ENCODE measurements at regions not wholly inside any gene's neighbourhood (a gene's known extent, or its start where the extent isn't known, plus 50 kb on each side); places are given as distances from the start of the nearest gene placed in this dataset.

DNA sequence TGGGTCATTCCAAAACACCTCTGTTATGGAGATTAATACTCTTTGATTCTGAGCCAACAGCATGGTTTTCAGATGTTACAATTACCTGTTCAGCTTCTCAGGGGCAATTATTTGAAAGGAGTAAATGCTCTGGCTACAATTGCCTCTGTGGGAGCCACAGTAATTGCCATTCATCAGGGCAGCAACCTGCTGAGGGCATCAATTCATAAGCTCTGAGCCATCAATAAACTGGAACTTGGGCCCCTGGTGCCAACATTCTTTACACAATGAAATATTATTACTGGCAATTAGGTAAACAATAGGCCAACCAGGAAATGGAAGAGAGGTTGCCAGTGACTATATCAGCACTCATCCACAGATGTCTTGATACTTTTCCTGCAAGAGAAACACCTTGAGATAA lies 660.8 kb downstream of the MECOM start:
- no peaks in the 10 kb centered on the region for H4K20me1 ChIP-seq (ENCODE audit: insufficient read depth)

DNA sequence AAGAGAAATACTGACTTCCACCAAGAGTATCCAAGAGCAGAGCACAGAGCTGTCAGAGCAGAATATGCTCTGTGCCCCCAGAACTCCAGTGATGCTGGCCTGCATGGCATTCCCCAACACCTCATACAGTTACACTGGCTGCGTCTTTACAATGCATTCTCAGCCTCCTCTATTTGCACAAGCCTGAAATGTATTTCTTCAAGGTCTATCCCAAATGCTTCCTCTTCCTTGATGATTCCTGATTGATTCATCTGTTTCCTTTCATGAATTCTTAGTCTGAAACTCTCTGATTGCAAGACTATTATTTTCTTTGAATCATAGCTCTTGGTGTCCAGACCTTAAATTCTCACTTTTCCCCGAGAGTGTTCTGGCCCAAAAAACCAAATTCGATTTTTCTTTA lies 664.7 kb downstream of the MECOM start:
- no peaks in the 10 kb centered on the region for H3K36me3 ChIP-seq (ENCODE audit: low read depth)
- DNase-seq = no peak
- H3K9me3 ChIP-seq (ENCODE audit: low read depth) = no peaks in the 10 kb centered on the region
- H3K4me1 ChIP-seq (ENCODE audit: insufficient read depth) = no peaks in the 10 kb centered on the region
- no peak for TF ChIP-seq EZH2 (IDR thresholded peaks at IDR 0.05; ENCODE audit: insufficient read depth, poor library complexity, severe bottlenecking)
- no peak for TF ChIP-seq EZH2phosphoT487 (IDR thresholded peaks at IDR 0.05; ENCODE audit: insufficient read depth, low read depth)
- H3K4me2 ChIP-seq (ENCODE audit: unreplicated experiment) = no peak overlapping the region
- H3K27me3 ChIP-seq (replicated peaks; ENCODE audit: insufficient read depth) = no peaks in the 10 kb centered on the region
- no peak overlapping the region for H3K27ac ChIP-seq
- WGBS, 2 experiments (ENCODE audit: low coverage in 1 of 2, low lambda C conversion rate in 2 of 2, missing lambda C conversion rate in 2 of 2) = 90% methylated on average over 3 of the region's 3 CpGs
- H3K4me3 ChIP-seq = no peak overlapping the region
- H3K79me2 ChIP-seq (ENCODE audit: insufficient read depth) = no peaks in the 10 kb centered on the region
- no peaks in the 10 kb centered on the region for H3F3A ChIP-seq (ENCODE audit: insufficient read depth)
- no peak overlapping the region for H3K9ac ChIP-seq
- in situ Hi-C loops (cut with MboI) = no loop called here
- H2AFZ ChIP-seq = no peak overlapping the region
- no peaks in the 10 kb centered on the region for H3K9me2 ChIP-seq (ENCODE audit: insufficient read depth)
- no peaks in the 10 kb centered on the region for H4K20me1 ChIP-seq (ENCODE audit: insufficient read depth)

More for the DNA sequence above, 660.8 kb downstream of the MECOM start:
- H3K79me2 ChIP-seq (ENCODE audit: insufficient read depth) = no peaks in the 10 kb centered on the region
- H3K9ac ChIP-seq = no peak overlapping the region
- no peak overlapping the region for H3K27ac ChIP-seq
- no peaks in the 10 kb centered on the region for H3K9me2 ChIP-seq (ENCODE audit: insufficient read depth)
- in situ Hi-C loops (cut with MboI) = no loop called here
- no peaks in the 10 kb centered on the region for H3K9me3 ChIP-seq (ENCODE audit: low read depth)
- H3K27me3 ChIP-seq (replicated peaks; ENCODE audit: insufficient read depth) = no peaks in the 10 kb centered on the region
- DNase-seq = no peak
- no peak for TF ChIP-seq EZH2phosphoT487 (IDR thresholded peaks at IDR 0.05; ENCODE audit: insufficient read depth, low read depth)
- no peak for TF ChIP-seq EZH2 (IDR thresholded peaks at IDR 0.05; ENCODE audit: insufficient read depth, poor library complexity, severe bottlenecking)
- no peak overlapping the region for H2AFZ ChIP-seq
- H3K4me3 ChIP-seq = no peak overlapping the region
- H3F3A ChIP-seq (ENCODE audit: insufficient read depth) = no peaks in the 10 kb centered on the region
- no peaks in the 10 kb centered on the region for H3K4me1 ChIP-seq (ENCODE audit: insufficient read depth)
- H3K36me3 ChIP-seq (ENCODE audit: low read depth) = no peaks in the 10 kb centered on the region
- no peak overlapping the region for H3K4me2 ChIP-seq (ENCODE audit: unreplicated experiment)

DNA sequence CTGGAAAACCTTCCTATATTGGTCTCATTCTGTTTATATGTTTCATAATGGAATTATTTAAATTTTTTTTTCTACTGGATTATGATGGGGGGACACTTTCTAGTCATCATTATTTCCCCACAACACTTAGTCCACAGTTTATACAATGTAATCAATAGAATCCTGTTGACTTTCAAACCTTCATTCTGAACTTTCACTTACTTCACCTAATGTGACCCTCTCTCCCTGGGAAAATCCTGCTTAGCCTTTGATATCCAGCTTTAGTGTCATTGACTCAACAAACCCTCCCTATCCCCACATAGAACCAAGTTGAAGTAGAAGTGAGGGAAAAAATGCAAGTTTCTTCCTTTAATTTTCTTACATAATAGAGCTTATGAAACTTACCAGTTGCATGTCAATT lies 666.0 kb downstream of the MECOM start:
- H3K4me1 ChIP-seq (ENCODE audit: insufficient read depth) = no peaks in the 10 kb centered on the region
- no peak for DNase-seq
- TF ChIP-seq EZH2 (IDR thresholded peaks at IDR 0.05; ENCODE audit: insufficient read depth, poor library complexity, severe bottlenecking) (no peak), EZH2phosphoT487 (IDR thresholded peaks at IDR 0.05; ENCODE audit: insufficient read depth, low read depth) (no peak)
- no peaks in the 10 kb centered on the region for H3F3A ChIP-seq (ENCODE audit: insufficient read depth)
- no peaks in the 10 kb centered on the region for H3K9me3 ChIP-seq (ENCODE audit: low read depth)
- H3K9ac ChIP-seq = no peak overlapping the region
- in situ Hi-C loops (cut with MboI) = no loop called here
- no peak overlapping the region for H2AFZ ChIP-seq
- H3K9me2 ChIP-seq (ENCODE audit: insufficient read depth) = no peaks in the 10 kb centered on the region
- H4K20me1 ChIP-seq (ENCODE audit: insufficient read depth) = no peaks in the 10 kb centered on the region
- no peak overlapping the region for H3K27ac ChIP-seq
- no peaks in the 10 kb centered on the region for H3K79me2 ChIP-seq (ENCODE audit: insufficient read depth)
- no peaks in the 10 kb centered on the region for H3K27me3 ChIP-seq (replicated peaks; ENCODE audit: insufficient read depth)
- no peak overlapping the region for H3K4me3 ChIP-seq
- H3K36me3 ChIP-seq (ENCODE audit: low read depth) = no peaks in the 10 kb centered on the region
- H3K4me2 ChIP-seq (ENCODE audit: unreplicated experiment) = no peak overlapping the region

DNA sequence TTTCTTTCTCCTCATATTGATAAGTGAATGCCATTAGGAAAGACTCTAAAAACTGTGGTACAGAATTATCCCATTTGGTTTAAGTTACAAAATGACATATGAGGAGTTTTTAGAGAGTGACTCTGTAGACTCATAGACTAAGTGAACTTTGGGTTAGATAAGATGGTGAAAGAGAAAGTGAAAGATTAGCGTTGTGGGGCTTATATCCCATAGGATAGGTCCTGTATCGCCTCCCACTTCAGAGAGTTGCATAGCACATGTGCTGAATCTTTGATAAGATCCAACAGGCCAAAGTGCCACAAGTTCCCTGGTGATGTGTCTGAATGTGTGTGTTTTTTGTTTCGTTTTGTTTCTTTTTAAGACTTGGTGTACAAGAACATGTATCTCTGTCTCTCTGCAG lies 666.9 kb downstream of the MECOM start:
- no peak overlapping the region for H3K4me3 ChIP-seq
- WGBS, 2 experiments (ENCODE audit: low coverage in 1 of 2, low lambda C conversion rate in 2 of 2, missing lambda C conversion rate in 2 of 2) = 89 to 92% methylated on average over 3 of the region's 3 CpGs
- no peak for DNase-seq

DNA sequence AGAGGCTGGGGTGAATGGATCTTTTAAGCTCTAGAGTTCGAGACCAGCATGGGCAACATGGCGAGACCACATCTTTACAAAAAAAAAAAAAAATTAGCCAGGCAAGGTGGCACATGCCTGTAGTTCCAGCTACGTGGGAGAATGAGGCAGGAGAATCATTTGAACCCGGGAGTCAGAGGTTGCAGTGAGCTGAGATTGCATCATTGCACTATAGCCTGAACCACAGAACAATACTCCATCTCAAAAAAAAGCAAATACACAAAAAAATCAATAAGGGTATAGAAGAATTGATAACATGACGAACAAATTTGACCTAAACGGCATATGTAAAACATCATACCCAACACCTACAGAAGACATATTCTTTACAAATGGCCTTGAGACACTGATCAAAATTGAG lies 668.4 kb downstream of the MECOM start:
- Histone ChIP-seq H3K4me1 (ENCODE audit: insufficient read depth) (peaks cover 5% of the 10 kb centered on the region; the same call in 1 of the 2 replicates), H3K9me2 (ENCODE audit: insufficient read depth) (no peaks in the 10 kb centered on the region), H3K36me3 (ENCODE audit: low read depth) (no peaks in the 10 kb centered on the region), H3K9ac (no peak overlapping the region), H2AFZ (no peak overlapping the region), H3K27ac (no peak overlapping the region), H3F3A (ENCODE audit: insufficient read depth) (no peaks in the 10 kb centered on the region), H3K27me3 (replicated peaks; ENCODE audit: insufficient read depth) (no peaks in the 10 kb centered on the region), H4K20me1 (ENCODE audit: insufficient read depth) (no peaks in the 10 kb centered on the region), H3K4me3 (no peak overlapping the region), H3K9me3 (ENCODE audit: low read depth) (no peaks in the 10 kb centered on the region), H3K4me2 (ENCODE audit: unreplicated experiment) (no peak overlapping the region), H3K79me2 (ENCODE audit: insufficient read depth) (no peaks in the 10 kb centered on the region)
- WGBS, 2 experiments (ENCODE audit: low coverage in 1 of 2, low lambda C conversion rate in 2 of 2, missing lambda C conversion rate in 2 of 2) = 90 to 92% methylated on average over 6 of the region's 6 CpGs
- in situ Hi-C loops (cut with MboI) = no loop called here
- no peak for TF ChIP-seq EZH2phosphoT487 (IDR thresholded peaks at IDR 0.05; ENCODE audit: insufficient read depth, low read depth)
- TF ChIP-seq EZH2 (IDR thresholded peaks at IDR 0.05; ENCODE audit: insufficient read depth, poor library complexity, severe bottlenecking) = no peak
- no peak for DNase-seq

More for the DNA sequence above, 666.9 kb downstream of the MECOM start:
- Histone ChIP-seq H3K27me3 (replicated peaks; ENCODE audit: insufficient read depth) (no peaks in the 10 kb centered on the region), H3K9ac (no peak overlapping the region), H3K79me2 (ENCODE audit: insufficient read depth) (no peaks in the 10 kb centered on the region), H4K20me1 (ENCODE audit: insufficient read depth) (no peaks in the 10 kb centered on the region), H3K4me2 (ENCODE audit: unreplicated experiment) (no peak overlapping the region), H3K4me1 (ENCODE audit: insufficient read depth) (peaks cover 5% of the 10 kb centered on the region; the same call in 1 of the 2 replicates), H3K27ac (no peak overlapping the region), H3K36me3 (ENCODE audit: low read depth) (no peaks in the 10 kb centered on the region), H3F3A (ENCODE audit: insufficient read depth) (no peaks in the 10 kb centered on the region), H3K9me2 (ENCODE audit: insufficient read depth) (no peaks in the 10 kb centered on the region), H3K9me3 (ENCODE audit: low read depth) (no peaks in the 10 kb centered on the region), H2AFZ (no peak overlapping the region)
- no peak for TF ChIP-seq EZH2phosphoT487 (IDR thresholded peaks at IDR 0.05; ENCODE audit: insufficient read depth, low read depth)
- TF ChIP-seq EZH2 (IDR thresholded peaks at IDR 0.05; ENCODE audit: insufficient read depth, poor library complexity, severe bottlenecking) = no peak
- in situ Hi-C loops (cut with MboI) = no loop called here

Data from GM23248 (cell line).